ENCODE measurements at regions not wholly inside any gene's neighbourhood (a gene's known extent, or its start where the extent isn't known, plus 50 kb on each side); places are given as distances from the start of the nearest gene placed in this dataset.
"Not testable (repeated sequence)": the region's sequence is repeated elsewhere in the genome, so short reads cannot be mapped to it uniquely, and the experiment has no call there.

DNA sequence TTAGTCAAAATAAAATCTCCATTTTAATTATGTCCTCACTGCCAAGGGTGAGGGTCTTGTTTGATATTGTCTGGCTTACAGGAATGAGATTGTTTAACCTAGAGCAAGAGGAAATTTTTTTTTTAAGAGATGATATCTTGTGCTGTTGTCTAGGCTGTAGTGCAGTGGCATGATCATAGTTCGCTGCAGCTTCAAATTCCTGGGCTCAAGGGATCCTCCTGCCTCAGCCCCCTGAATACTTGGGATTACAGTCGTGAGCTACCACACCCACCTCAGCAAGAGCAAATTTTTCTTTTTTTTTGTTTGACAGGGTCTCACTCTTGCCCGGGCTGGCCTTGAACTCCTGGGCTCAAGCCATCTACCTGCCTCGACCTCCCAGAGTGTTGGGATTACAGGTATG lies 84.6 kb downstream of the DISP1 start:
- H3K36me3 ChIP-seq (ENCODE audit: insufficient read depth, low read length), result no peaks in the 10 kb centered on the region
- TF ChIP-seq, protein P1, sequence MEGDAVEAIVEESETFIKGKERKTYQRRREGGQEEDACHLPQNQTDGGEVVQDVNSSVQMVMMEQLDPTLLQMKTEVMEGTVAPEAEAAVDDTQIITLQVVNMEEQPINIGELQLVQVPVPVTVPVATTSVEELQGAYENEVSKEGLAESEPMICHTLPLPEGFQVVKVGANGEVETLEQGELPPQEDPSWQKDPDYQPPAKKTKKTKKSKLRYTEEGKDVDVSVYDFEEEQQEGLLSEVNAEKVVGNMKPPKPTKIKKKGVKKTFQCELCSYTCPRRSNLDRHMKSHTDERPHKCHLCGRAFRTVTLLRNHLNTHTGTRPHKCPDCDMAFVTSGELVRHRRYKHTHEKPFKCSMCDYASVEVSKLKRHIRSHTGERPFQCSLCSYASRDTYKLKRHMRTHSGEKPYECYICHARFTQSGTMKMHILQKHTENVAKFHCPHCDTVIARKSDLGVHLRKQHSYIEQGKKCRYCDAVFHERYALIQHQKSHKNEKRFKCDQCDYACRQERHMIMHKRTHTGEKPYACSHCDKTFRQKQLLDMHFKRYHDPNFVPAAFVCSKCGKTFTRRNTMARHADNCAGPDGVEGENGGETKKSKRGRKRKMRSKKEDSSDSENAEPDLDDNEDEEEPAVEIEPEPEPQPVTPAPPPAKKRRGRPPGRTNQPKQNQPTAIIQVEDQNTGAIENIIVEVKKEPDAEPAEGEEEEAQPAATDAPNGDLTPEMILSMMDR (conservative IDR thresholded peaks at IDR 0.05; ENCODE audit: low read length), result no peak
- TF ChIP-seq EZH2phosphoT487 (IDR thresholded peaks at IDR 0.05; ENCODE audit: borderline replicate concordance), result no peak

DNA sequence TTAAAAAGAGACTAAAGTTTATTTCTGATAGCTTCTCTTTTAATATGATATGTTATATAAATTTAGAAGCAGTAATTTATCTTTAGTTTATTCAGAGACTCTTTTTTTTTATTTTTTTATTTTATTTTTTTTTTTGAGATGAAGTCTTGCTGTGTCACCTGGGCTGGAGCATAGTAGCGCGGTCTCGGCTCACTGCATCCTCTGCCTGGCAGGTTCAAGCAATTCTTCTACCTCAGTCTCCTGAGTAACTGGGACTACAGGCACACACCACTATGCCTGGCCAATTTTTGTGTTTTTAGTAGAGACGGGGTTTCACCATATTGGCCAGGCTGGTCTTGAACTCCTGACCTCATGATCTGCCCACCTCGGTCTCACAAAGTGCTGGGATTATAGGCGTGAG lies 89.6 kb downstream of the DISP1 start:
- H3K4me2 ChIP-seq (ENCODE audit: low read depth, low read length, poor library complexity, severe bottlenecking), result no peak overlapping the region
- H4K20me1 ChIP-seq (ENCODE audit: insufficient read depth, low read length, poor library complexity, severe bottlenecking), result no peaks in the 10 kb centered on the region
- no peaks in the 10 kb centered on the region for H3K79me2 ChIP-seq (ENCODE audit: insufficient read depth, low read length)
- H3K9me3 ChIP-seq (ENCODE audit: insufficient read depth, low read depth, low read length), result no peaks in the 10 kb centered on the region
- no peaks in the 10 kb centered on the region for H3K36me3 ChIP-seq (ENCODE audit: insufficient read depth, low read length)
- H3K9me2 ChIP-seq (replicated peaks; ENCODE audit: low read depth, low read length), result no peaks in the 10 kb centered on the region
- H3F3A ChIP-seq (ENCODE audit: low read depth), result no peaks in the 10 kb centered on the region
- H3K27me3 ChIP-seq (ENCODE audit: insufficient read depth, low read length, poor library complexity, severe bottlenecking), result no peaks in the 10 kb centered on the region
- H3K9ac ChIP-seq (ENCODE audit: low read depth, low read length, poor library complexity, severe bottlenecking), result no peak overlapping the region
- H3K4me1 ChIP-seq (ENCODE audit: insufficient read depth, low read length, poor library complexity, severe bottlenecking), result no peaks in the 10 kb centered on the region
- no peak for TF ChIP-seq EZH2phosphoT487 (IDR thresholded peaks at IDR 0.05; ENCODE audit: borderline replicate concordance)
- TF ChIP-seq, protein P1 (conservative IDR thresholded peaks at IDR 0.05; ENCODE audit: low read length), result no peak
- H3K4me3 ChIP-seq (ENCODE audit: low read length, poor library complexity, severe bottlenecking), result no peak overlapping the region
- H2AFZ ChIP-seq (ENCODE audit: low read length), result no peak overlapping the region

More for the DNA sequence above, 84.6 kb downstream of the DISP1 start:
- no peak overlapping the region for H3K9ac ChIP-seq (ENCODE audit: low read depth, low read length, poor library complexity, severe bottlenecking)
- no peaks in the 10 kb centered on the region for H3F3A ChIP-seq (ENCODE audit: low read depth)
- H3K79me2 ChIP-seq (ENCODE audit: insufficient read depth, low read length), result no peaks in the 10 kb centered on the region
- no peaks in the 10 kb centered on the region for H3K9me3 ChIP-seq (ENCODE audit: insufficient read depth, low read depth, low read length)
- H3K9me2 ChIP-seq (replicated peaks; ENCODE audit: low read depth, low read length), result no peaks in the 10 kb centered on the region
- H3K27me3 ChIP-seq (ENCODE audit: insufficient read depth, low read length, poor library complexity, severe bottlenecking), result no peaks in the 10 kb centered on the region
- H3K4me1 ChIP-seq (ENCODE audit: insufficient read depth, low read length, poor library complexity, severe bottlenecking), result peaks cover 17% of the 10 kb centered on the region
- H3K4me2 ChIP-seq (ENCODE audit: low read depth, low read length, poor library complexity, severe bottlenecking), result no peak overlapping the region
- H3K4me3 ChIP-seq (ENCODE audit: low read length, poor library complexity, severe bottlenecking), result no peak overlapping the region
- H4K20me1 ChIP-seq (ENCODE audit: insufficient read depth, low read length, poor library complexity, severe bottlenecking), result no peaks in the 10 kb centered on the region
- H2AFZ ChIP-seq (ENCODE audit: low read length), result no peak overlapping the region

- Histone ChIP-seq H3K27me3 (ENCODE audit: insufficient read depth, low read length, poor library complexity, severe bottlenecking) (no peaks in the 10 kb centered on the region), H3K36me3 (ENCODE audit: insufficient read depth, low read length) (no peaks in the 10 kb centered on the region), H2AFZ (ENCODE audit: low read length) (no peak overlapping the region), H3K79me2 (ENCODE audit: insufficient read depth, low read length) (no peaks in the 10 kb centered on the region), H3K4me1 (ENCODE audit: insufficient read depth, low read length, poor library complexity, severe bottlenecking) (no peaks in the 10 kb centered on the region), H3K9me2 (replicated peaks; ENCODE audit: low read depth, low read length) (no peaks in the 10 kb centered on the region), H4K20me1 (ENCODE audit: insufficient read depth, low read length, poor library complexity, severe bottlenecking) (no peaks in the 10 kb centered on the region), H3K9me3 (ENCODE audit: insufficient read depth, low read depth, low read length) (no peaks in the 10 kb centered on the region), H3K4me2 (ENCODE audit: low read depth, low read length, poor library complexity, severe bottlenecking) (no peak overlapping the region), H3K4me3 (ENCODE audit: low read length, poor library complexity, severe bottlenecking) (no peak overlapping the region), H3F3A (ENCODE audit: low read depth) (no peaks in the 10 kb centered on the region), H3K9ac (ENCODE audit: low read depth, low read length, poor library complexity, severe bottlenecking) (no peak overlapping the region)
- TF ChIP-seq, protein P1 (conservative IDR thresholded peaks at IDR 0.05; ENCODE audit: low read length), result no peak
- no peak for TF ChIP-seq EZH2phosphoT487 (IDR thresholded peaks at IDR 0.05; ENCODE audit: borderline replicate concordance)
Measured at GRCh38 chr1:222905151-222905550, 90.3 kb downstream of the DISP1 start.

GRCh38 chr1:222906271-222906739 lies 91.5 kb downstream of the DISP1 start:
- H3K9me2 ChIP-seq (replicated peaks; ENCODE audit: low read depth, low read length); H3K4me3 ChIP-seq (ENCODE audit: low read length, poor library complexity, severe bottlenecking); H3K4me1 ChIP-seq (ENCODE audit: insufficient read depth, low read length, poor library complexity, severe bottlenecking); H3K4me2 ChIP-seq (ENCODE audit: low read depth, low read length, poor library complexity, severe bottlenecking); H3K79me2 ChIP-seq (ENCODE audit: insufficient read depth, low read length); H3K36me3 ChIP-seq (ENCODE audit: insufficient read depth, low read length); H4K20me1 ChIP-seq (ENCODE audit: insufficient read depth, low read length, poor library complexity, severe bottlenecking); H2AFZ ChIP-seq (ENCODE audit: low read length); H3F3A ChIP-seq (ENCODE audit: low read depth); H3K9ac ChIP-seq (ENCODE audit: low read depth, low read length, poor library complexity, severe bottlenecking); H3K9me3 ChIP-seq (ENCODE audit: insufficient read depth, low read depth, low read length); H3K27me3 ChIP-seq (ENCODE audit: insufficient read depth, low read length, poor library complexity, severe bottlenecking): not testable (repeated sequence)

Data from Loucy (cell line).